Endothelial cell of umbilical vein (primary cell): ENCODE measurements at regions not wholly inside any gene's neighbourhood (a gene's known extent, or its start where the extent isn't known, plus 50 kb on each side); places are given as distances from the start of the nearest gene placed in this dataset.
"Not testable (repeated sequence)": the region's sequence is repeated elsewhere in the genome, so short reads cannot be mapped to it uniquely, and the experiment has no call there.

Source experiments
- BruUV-seq: library from RNA; stranded (reverse); fragments of 400-500 nt; replicated peaks from 2 replicates; lab custom pipeline; 2021; lab: Mats Ljungman, UMichigan
- CTCF ChIA-PET: fragments of 300-600, 350-600 bp; sonication (Branson Sonifier 250); formaldehyde crosslinking; loops from one replicate; lab custom pipeline; 2021; ENCODE audit warnings: antibody characterized with exemption, inconsistent platforms; lab: Charles Lee
- POLR2A ChIA-PET: fragments of 300-600, 350-600 bp; sonication (Branson Sonifier 250); formaldehyde crosslinking; loops from one replicate; lab custom pipeline; 2021; ENCODE audit warnings: antibody characterized with exemption, inconsistent platforms; lab: Charles Lee
- DNase-seq: peaks from one replicate; pipeline ENCODE4 v3.0.0-alpha.2; 2011; ENCODE audit warnings: low read depth, low spot score
- FAIRE-seq: peaks from 2 replicates; lab custom pipeline; 2011; peaks lifted over from hg19 to GRCh38; lab: Jason Lieb, UNC
- H2AFZ ChIP-seq: 2 replicates; pipeline ENCODE4 v1.6.0; 2012; ENCODE audit warnings: low read depth, low read length, control low read depth, inconsistent platforms
- H3K27ac ChIP-seq: 2 replicates; pipeline ENCODE4 v1.5.1; 2011; ENCODE audit warnings: low read depth, mild to moderate bottlenecking, control low read depth, low read length, moderate library complexity; ENCODE audit not compliant: insufficient read depth
- H3K27me3 ChIP-seq, 2 experiments: 2 replicates each; pipeline versions ENCODE4 v1.6.0 to v1.6.1; 2011; ENCODE audit warnings: low read length in 2 of 2, mixed read lengths in 1 of 2; ENCODE audit not compliant: control insufficient read depth in 2 of 2, insufficient read depth in 2 of 2
- H3K36me3 ChIP-seq, 2 experiments: 2 replicates in 1 of 2; 3 replicates in 1 of 2; pipeline ENCODE4 v1.5.1; 2011; ENCODE audit warnings: low read length in 2 of 2, mild to moderate bottlenecking in 1 of 2, moderate library complexity in 1 of 2; ENCODE audit not compliant: control insufficient read depth in 2 of 2, insufficient read depth in 2 of 2; ENCODE audit errors: extremely low read depth in 1 of 2
- H3K4me1 ChIP-seq: 3 replicates; pipeline ENCODE4 v1.5.1; 2011; ENCODE audit warnings: mild to moderate bottlenecking, low read length; ENCODE audit not compliant: control insufficient read depth, insufficient read depth; ENCODE audit errors: extremely low read depth
- H3K4me2 ChIP-seq: 2 replicates; pipeline ENCODE4 v1.6.1; 2011; ENCODE audit warnings: low read length, control low read depth, mixed read lengths; ENCODE audit not compliant: insufficient read depth
- H3K4me3 ChIP-seq, 3 experiments: fragments of 200-600 bp in 1 of 3; sonication (generic), shearing (Covaris generic) in 1 of 3; replicated peaks in 1 of 3; 2 replicates each; pipeline ENCODE4 v1.5.1; 2011 to 2016; ENCODE audit warnings: control low read depth in 3 of 3, low read length in 3 of 3, mild to moderate bottlenecking in 2 of 3, inconsistent platforms in 1 of 3, low read depth in 1 of 3, moderate library complexity in 1 of 3; ENCODE audit not compliant: insufficient read depth in 1 of 3
- H3K79me2 ChIP-seq: 2 replicates; pipeline ENCODE4 v1.6.0; 2012; ENCODE audit warnings: low read length, inconsistent platforms; ENCODE audit not compliant: control insufficient read depth, insufficient read depth
- H3K9ac ChIP-seq: replicated peaks from 2 replicates; pipeline ENCODE3; 2011; ENCODE audit warnings: low read length, control low read depth; ENCODE audit not compliant: insufficient read depth; ENCODE audit errors: extremely low read depth
- H3K9me1 ChIP-seq: replicated peaks from 3 replicates; pipeline ENCODE4 v1.6.0; 2011; ENCODE audit warnings: mild to moderate bottlenecking, low read length; ENCODE audit not compliant: control insufficient read depth, insufficient read depth; ENCODE audit errors: extremely low read depth
- H3K9me3 ChIP-seq: replicated peaks from 2 replicates; pipeline ENCODE4 v1.5.1; 2012; ENCODE audit warnings: low read length, inconsistent platforms; ENCODE audit not compliant: control insufficient read depth, insufficient read depth
- H4K20me1 ChIP-seq: replicated peaks from 2 replicates; pipeline ENCODE3; 2011; ENCODE audit warnings: mild to moderate bottlenecking, low read length; ENCODE audit not compliant: control insufficient read depth, insufficient read depth; ENCODE audit errors: extremely low read depth
- CTCF ChIP-seq, 2 donors: IDR thresholded peaks; 1 replicate in 1 of 2; 2 replicates in 1 of 2; pipeline ENCODE4 v1.5.1; 2011; ENCODE audit warnings: low read length in 2 of 2, mild to moderate bottlenecking in 2 of 2, moderate library complexity in 2 of 2, control low read depth in 1 of 2, inconsistent platforms in 1 of 2, low read depth in 1 of 2; ENCODE audit not compliant: insufficient read depth in 1 of 2; ENCODE audit errors: extremely low read depth in 1 of 2
- EZH2 ChIP-seq: IDR thresholded peaks from 2 replicates; pipeline ENCODE4 v1.6.1; 2012; ENCODE audit warnings: borderline replicate concordance, low read depth, mild to moderate bottlenecking, moderate library complexity, low read length, inconsistent platforms; ENCODE audit not compliant: severe bottlenecking
- FOS ChIP-seq: IDR thresholded peaks from 2 replicates; pipeline ENCODE4 v1.6.1; 2011; ENCODE audit warnings: mild to moderate bottlenecking, low read length, moderate library complexity, borderline replicate concordance; ENCODE audit not compliant: insufficient read depth
- GATA2 ChIP-seq: IDR thresholded peaks from 2 replicates; pipeline ENCODE4 v1.7.0; 2011; ENCODE audit warnings: low read depth, mild to moderate bottlenecking, moderate library complexity, mixed read lengths, low read length; ENCODE audit not compliant: insufficient read length, insufficient read depth
- JUN ChIP-seq: IDR thresholded peaks from 2 replicates; pipeline ENCODE4 v1.6.1; 2011; ENCODE audit warnings: borderline replicate concordance, low read depth; ENCODE audit not compliant: insufficient read length, insufficient read depth
- MAX ChIP-seq: IDR thresholded peaks from 2 replicates; pipeline ENCODE4 v1.6.1; 2011; ENCODE audit not compliant: insufficient read depth, insufficient read length
- MYC ChIP-seq: IDR thresholded peaks from one replicate; pipeline ENCODE4 v1.6.1; 2011; ENCODE audit warnings: mild to moderate bottlenecking, low read depth, low read length
- POLR2A ChIP-seq: IDR thresholded peaks from 2 replicates; pipeline ENCODE4 v1.6.1; 2012; ENCODE audit warnings: low read depth, mild to moderate bottlenecking, control low read depth, low read length
- POLR2AphosphoS5 ChIP-seq: IDR thresholded peaks from 2 replicates; pipeline ENCODE4 v1.6.1; 2012; ENCODE audit warnings: low read depth, mild to moderate bottlenecking, control low read depth, low read length, moderate library complexity; ENCODE audit not compliant: insufficient read depth
- dilution Hi-C: fragments of 300-500 bp; cut with MboI; formaldehyde crosslinking; loops from one replicate; pipeline ENCODE4 v1.15.0; 2019; ENCODE audit warnings: low sequenced_read_pairs; ENCODE audit not compliant: extremely low pct_ligation_motif_present
- intact Hi-C: fragments of 100-400 bp; cut with micrococcal nuclease; formaldehyde crosslinking; loops from one replicate; pipeline ENCODE4 v1.10.0; 2022

- dilution Hi-C loops: no loop called here
- ChIA-PET POLR2A (no interaction called here), CTCF (interaction anchor here (1.4 kb wide), 1 partner anchor 797 kb away, joined by 5 read pairs; no protein-coding TSS in a partner anchor)
- intact Hi-C loops: no loop called here
- Histone ChIP-seq H3K9me3 (no peaks in the 10 kb centered on the region), H3K9ac (no peak overlapping the region), H3K4me2 (peak overlapping the region; percentile 29), H3K4me1 (peaks cover 14% of the 10 kb centered on the region), H3K9me1 (no peaks in the 10 kb centered on the region), H3K4me3 (no peak overlapping the region), H3K27me3 (no peaks in the 10 kb centered on the region), H3K36me3 (no peaks in the 10 kb centered on the region), H2AFZ (peak overlapping the region; percentile 83), H3K79me2 (no peaks in the 10 kb centered on the region), H4K20me1 (no peaks in the 10 kb centered on the region), H3K27ac (no peak overlapping the region)
- no TSS peak for BruUV-seq
- DNase-seq: peak; percentile 38
- TF ChIP-seq GATA2 (no peak), EZH2 (no peak), CTCF (IDR thresholded peaks at IDR 0.05; ENCODE audit: extremely low read depth in 1 of 2, insufficient read depth in 1 of 2, low read depth in 1 of 2, low read length in 2 of 2) (no peak), MAX (no peak), POLR2AphosphoS5 (no peak), FOS (no peak), POLR2A (no peak), MYC (no peak), JUN (no peak)
- FAIRE-seq: peak; percentile 53
These were observed 70.5 kb upstream of the ABCB5 start for GRCh38 chr7:20545016-20545415.

- peaks cover 14% of the 10 kb centered on the region for H3K4me1 ChIP-seq
- H3K9ac ChIP-seq, H3K9me3 ChIP-seq, H3K36me3 ChIP-seq, dilution Hi-C loops, H3K4me2 ChIP-seq, BruUV-seq, DNase-seq, H3K9me1 ChIP-seq, H4K20me1 ChIP-seq, H3K4me3 ChIP-seq, CTCF ChIA-PET, POLR2A ChIA-PET, FAIRE-seq, intact Hi-C loops, H3K79me2 ChIP-seq, H3K27ac ChIP-seq, H3K27me3 ChIP-seq, H2AFZ ChIP-seq: not testable (repeated sequence)
These were observed 68.5 kb upstream of the ABCB5 start for GRCh38 chr7:20546958-20547357.
